ENCODE measurements at regions not wholly inside any gene's neighbourhood (a gene's known extent, or its start where the extent isn't known, plus 50 kb on each side); places are given as distances from the start of the nearest gene placed in this dataset.

GRCh38 chr11:128133501-128133900 is 453.9 kb downstream of the ETS1 start:
- TF ChIP-seq JUN (IDR thresholded peaks at IDR 0.05; ENCODE audit: borderline replicate concordance, insufficient read depth, insufficient read length, low read depth) (no peak), CTCF (IDR thresholded peaks at IDR 0.05; ENCODE audit: extremely low read depth in 1 of 2, insufficient read depth in 1 of 2, low read depth in 1 of 2, low read length in 2 of 2) (no peak), MAX (IDR thresholded peaks at IDR 0.05; ENCODE audit: insufficient read depth, insufficient read length) (no peak), EZH2 (IDR thresholded peaks at IDR 0.05; ENCODE audit: borderline replicate concordance, low read depth, low read length, severe bottlenecking) (no peak), POLR2A (IDR thresholded peaks at IDR 0.05; ENCODE audit: low read depth, low read length) (no peak)

Measured in endothelial cell of umbilical vein (primary cell).